ENCODE measurements at regions not wholly inside any gene's neighbourhood (a gene's known extent, or its start where the extent isn't known, plus 50 kb on each side); places are given as distances from the start of the nearest gene placed in this dataset.

DNA sequence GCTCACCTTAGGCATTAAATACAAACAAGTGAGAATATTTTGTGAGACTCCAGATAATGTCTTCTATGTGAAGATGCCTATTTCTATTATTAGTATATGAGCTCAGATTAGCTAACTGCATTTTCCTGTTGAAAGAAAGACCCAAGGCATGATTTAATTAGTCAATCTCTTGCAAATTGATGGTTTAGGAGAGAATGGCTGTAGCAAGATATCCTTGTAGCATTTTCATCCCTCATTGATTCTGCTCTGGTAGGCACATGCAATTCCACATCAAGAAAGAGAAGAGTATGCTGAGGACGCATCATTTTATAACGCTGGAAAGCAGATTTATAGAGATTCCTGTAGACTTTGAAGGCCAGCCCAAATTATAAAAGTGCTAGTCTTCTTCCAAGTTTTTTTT is 332.0 kb downstream of the SOX11 start:
- no peaks in the 10 kb centered on the region for H3K36me3 ChIP-seq (replicated peaks in 1 of 2; ENCODE audit: control extremely low read depth in 1 of 2, control insufficient read depth in 1 of 2, extremely low read depth in 1 of 2, insufficient read depth in 2 of 2, low read length in 1 of 2)
- Mint-ChIP-seq H3K27ac (no peak overlapping the region), H3K4me1 (no peaks in the 10 kb centered on the region), H3K27me3 (no peaks in the 10 kb centered on the region), H3K9me3 (ENCODE audit: insufficient read depth) (peaks cover 2% of the 10 kb centered on the region), H3K4me3 (no peak overlapping the region)
- no peaks in the 10 kb centered on the region for H3K9me3 ChIP-seq (ENCODE audit: control extremely low read depth in 1 of 3, control insufficient read depth in 2 of 3, insufficient read depth in 1 of 3, low read length in 2 of 3)
- no peak overlapping the region for H3K27ac ChIP-seq (ENCODE audit: low read length in 2 of 2)
- POLR2A ChIA-PET: no interaction called here
- H2AFZ ChIP-seq (ENCODE audit: insufficient read depth, low read depth, low read length, poor library complexity, severe bottlenecking): no peak overlapping the region
- intact Hi-C loops (cut with micrococcal nuclease): no loop called here
- H3K4me1 ChIP-seq (ENCODE audit: control insufficient read depth in 2 of 2, insufficient read depth in 2 of 2, low read length in 2 of 2): no peaks in the 10 kb centered on the region
- TF ChIP-seq, protein P1, sequence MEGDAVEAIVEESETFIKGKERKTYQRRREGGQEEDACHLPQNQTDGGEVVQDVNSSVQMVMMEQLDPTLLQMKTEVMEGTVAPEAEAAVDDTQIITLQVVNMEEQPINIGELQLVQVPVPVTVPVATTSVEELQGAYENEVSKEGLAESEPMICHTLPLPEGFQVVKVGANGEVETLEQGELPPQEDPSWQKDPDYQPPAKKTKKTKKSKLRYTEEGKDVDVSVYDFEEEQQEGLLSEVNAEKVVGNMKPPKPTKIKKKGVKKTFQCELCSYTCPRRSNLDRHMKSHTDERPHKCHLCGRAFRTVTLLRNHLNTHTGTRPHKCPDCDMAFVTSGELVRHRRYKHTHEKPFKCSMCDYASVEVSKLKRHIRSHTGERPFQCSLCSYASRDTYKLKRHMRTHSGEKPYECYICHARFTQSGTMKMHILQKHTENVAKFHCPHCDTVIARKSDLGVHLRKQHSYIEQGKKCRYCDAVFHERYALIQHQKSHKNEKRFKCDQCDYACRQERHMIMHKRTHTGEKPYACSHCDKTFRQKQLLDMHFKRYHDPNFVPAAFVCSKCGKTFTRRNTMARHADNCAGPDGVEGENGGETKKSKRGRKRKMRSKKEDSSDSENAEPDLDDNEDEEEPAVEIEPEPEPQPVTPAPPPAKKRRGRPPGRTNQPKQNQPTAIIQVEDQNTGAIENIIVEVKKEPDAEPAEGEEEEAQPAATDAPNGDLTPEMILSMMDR (IDR thresholded peaks at IDR 0.05): no peak
- no peak for TF ChIP-seq EZH2 (IDR thresholded peaks at IDR 0.05; ENCODE audit: borderline replicate concordance, insufficient read depth, low read depth, low read length, poor library complexity, severe bottlenecking)
- no peaks in the 10 kb centered on the region for H3K27me3 ChIP-seq (replicated peaks in 1 of 4; ENCODE audit: control extremely low read depth in 1 of 4, control insufficient read depth in 3 of 4, insufficient read depth in 4 of 4, low read length in 3 of 4)
- no peak overlapping the region for H3K4me3 ChIP-seq (ENCODE audit: control extremely low read depth in 1 of 5, extremely low read depth in 1 of 5, insufficient read depth in 1 of 5, low read depth in 2 of 5, low read length in 4 of 5)
- H4K20me1 ChIP-seq (ENCODE audit: control insufficient read depth, insufficient read depth, low read length, poor library complexity, severe bottlenecking): no peaks in the 10 kb centered on the region
- no CpG with 5 or more reads among the region's 2 CpGs for WGBS (ENCODE audit: insufficient coverage)
- no peak overlapping the region for H3K4me2 ChIP-seq (replicated peaks; ENCODE audit: low read depth, low read length, poor library complexity, severe bottlenecking)
- no peaks in the 10 kb centered on the region for H3K79me2 ChIP-seq (ENCODE audit: control insufficient read depth, insufficient read depth, low read length)
- CTCF ChIA-PET: no interaction called here
- ATAC-seq (ENCODE audit: low read depth) (no peak), DNase-seq (no peak)
- no peak overlapping the region for H3K9ac ChIP-seq (ENCODE audit: low read length)

DNA sequence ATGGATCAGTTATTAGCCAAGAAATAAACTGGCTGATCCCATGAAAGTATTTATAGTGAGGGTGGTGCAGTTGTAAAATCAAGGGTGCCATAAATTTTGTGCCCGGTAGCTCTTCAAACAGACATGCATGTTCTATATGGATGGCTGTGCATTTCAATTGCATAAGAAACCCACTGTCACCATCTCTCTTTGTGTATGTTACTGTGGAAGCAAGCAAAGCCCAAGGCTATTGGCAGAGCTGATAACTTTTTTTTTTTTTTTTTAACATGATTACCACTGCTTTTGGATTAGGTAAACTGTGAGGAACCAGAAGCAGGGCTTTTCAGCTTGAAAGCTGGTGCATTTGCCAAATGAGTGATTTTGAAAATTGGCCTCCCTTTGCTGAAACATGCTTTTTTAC is 332.6 kb downstream of the SOX11 start:
- WGBS (ENCODE audit: insufficient coverage): 100% methylated on average over 1 of the region's 1 CpG
- Histone ChIP-seq H3K4me2 (replicated peaks; ENCODE audit: low read depth, low read length, poor library complexity, severe bottlenecking) (no peak overlapping the region), H3K4me1 (ENCODE audit: control insufficient read depth in 2 of 2, insufficient read depth in 2 of 2, low read length in 2 of 2) (no peaks in the 10 kb centered on the region), H3K9ac (ENCODE audit: low read length) (no peak overlapping the region), H3K9me3 (ENCODE audit: control extremely low read depth in 1 of 3, control insufficient read depth in 2 of 3, insufficient read depth in 1 of 3, low read length in 2 of 3) (no peaks in the 10 kb centered on the region), H3K4me3 (ENCODE audit: control extremely low read depth in 1 of 5, extremely low read depth in 1 of 5, insufficient read depth in 1 of 5, low read depth in 2 of 5, low read length in 4 of 5) (no peak overlapping the region), H3K79me2 (ENCODE audit: control insufficient read depth, insufficient read depth, low read length) (no peaks in the 10 kb centered on the region), H3K27me3 (replicated peaks in 1 of 4; ENCODE audit: control extremely low read depth in 1 of 4, control insufficient read depth in 3 of 4, insufficient read depth in 4 of 4, low read length in 3 of 4) (no peaks in the 10 kb centered on the region), H3K27ac (ENCODE audit: low read length in 2 of 2) (no peak overlapping the region), H3K36me3 (replicated peaks in 1 of 2; ENCODE audit: control extremely low read depth in 1 of 2, control insufficient read depth in 1 of 2, extremely low read depth in 1 of 2, insufficient read depth in 2 of 2, low read length in 1 of 2) (no peaks in the 10 kb centered on the region), H4K20me1 (ENCODE audit: control insufficient read depth, insufficient read depth, low read length, poor library complexity, severe bottlenecking) (no peaks in the 10 kb centered on the region), H2AFZ (ENCODE audit: insufficient read depth, low read depth, low read length, poor library complexity, severe bottlenecking) (no peak overlapping the region)
- POLR2A ChIA-PET: no interaction called here
- TF ChIP-seq, protein P1 (IDR thresholded peaks at IDR 0.05): no peak
- no peak for TF ChIP-seq EZH2 (IDR thresholded peaks at IDR 0.05; ENCODE audit: borderline replicate concordance, insufficient read depth, low read depth, low read length, poor library complexity, severe bottlenecking)
- no peak overlapping the region for H3K4me3 Mint-ChIP-seq
- no peaks in the 10 kb centered on the region for H3K4me1 Mint-ChIP-seq
- CTCF ChIA-PET: no interaction called here
- no peak for ATAC-seq (ENCODE audit: low read depth)
- no peak overlapping the region for H3K27ac Mint-ChIP-seq
- H3K27me3 Mint-ChIP-seq: no peaks in the 10 kb centered on the region
- no peak for DNase-seq
- H3K9me3 Mint-ChIP-seq (ENCODE audit: insufficient read depth): peaks cover 2% of the 10 kb centered on the region
- intact Hi-C loops (cut with micrococcal nuclease): no loop called here

All from B cell (primary cell).